GM18858 (cell line): ENCODE measurements at regions not wholly inside any gene's neighbourhood (a gene's known extent, or its start where the extent isn't known, plus 50 kb on each side); places are given as distances from the start of the nearest gene placed in this dataset.
"Not testable (repeated sequence)": the region's sequence is repeated elsewhere in the genome, so short reads cannot be mapped to it uniquely, and the experiment has no call there.

ENCODE experiments used
- ATAC-seq: cut with Tn5 transposase; IDR thresholded peaks from one replicate; pipeline ENCODE4 v1.9.1; 2021; ENCODE audit not compliant: unreplicated experiment

- ATAC-seq: not testable (repeated sequence)
Observed at GRCh38 chr14:40954448-40955130, 652.1 kb upstream of the LRFN5 start.

- no peak for ATAC-seq
Observed at GRCh38 chr14:40944521-40944920, 662.2 kb upstream of the LRFN5 start.

GRCh38 chr14:40936861-40937260 is 669.8 kb upstream of the LRFN5 start:
- no peak for ATAC-seq

GRCh38 chr14:40920380-40920779 is 686.3 kb upstream of the LRFN5 start:
- no peak for ATAC-seq

GRCh38 chr14:40911141-40911540 is 695.5 kb upstream of the LRFN5 start:
- no peak for ATAC-seq

- no peak for ATAC-seq
Observed at GRCh38 chr14:40909906-40910305, 696.8 kb upstream of the LRFN5 start.

GRCh38 chr14:40903709-40904108 is 703.0 kb upstream of the LRFN5 start:
- no peak for ATAC-seq

GRCh38 chr14:40899435-40899834 is 707.2 kb upstream of the LRFN5 start:
- ATAC-seq: no peak

- ATAC-seq: no peak
Observed at GRCh38 chr14:40894846-40895245, 711.8 kb upstream of the LRFN5 start.

GRCh38 chr14:40889126-40889525 is 717.5 kb upstream of the LRFN5 start:
- ATAC-seq: no peak

- ATAC-seq: no peak
Observed at GRCh38 chr14:40887912-40888311, 718.8 kb upstream of the LRFN5 start.

- ATAC-seq: no peak
Observed at GRCh38 chr14:40870252-40870651, 736.4 kb upstream of the LRFN5 start.

GRCh38 chr14:40859055-40859454 is 747.6 kb upstream of the LRFN5 start:
- no peak for ATAC-seq

GRCh38 chr14:40855343-40855742 is 751.3 kb upstream of the LRFN5 start:
- ATAC-seq: no peak

- ATAC-seq: no peak
Observed at GRCh38 chr14:40850191-40850590, 756.5 kb upstream of the LRFN5 start.

- no peak for ATAC-seq
Observed at GRCh38 chr14:40847480-40847879, 759.2 kb upstream of the LRFN5 start.

GRCh38 chr14:40842816-40843215 is 763.9 kb upstream of the LRFN5 start:
- no peak for ATAC-seq

- ATAC-seq: no peak
Observed at GRCh38 chr14:40841886-40842285, 764.8 kb upstream of the LRFN5 start.

- ATAC-seq: no peak
Observed at GRCh38 chr14:40838601-40839000, 768.1 kb upstream of the LRFN5 start.

GRCh38 chr14:40806471-40806870 is 800.2 kb upstream of the LRFN5 start:
- no peak for ATAC-seq

GRCh38 chr14:40796168-40796567 is 810.5 kb upstream of the LRFN5 start:
- ATAC-seq: no peak

GRCh38 chr14:40784860-40785259 is 821.8 kb upstream of the LRFN5 start:
- no peak for ATAC-seq

- ATAC-seq: no peak
Observed at GRCh38 chr14:40762685-40763084, 844.0 kb upstream of the LRFN5 start.
